HG02571 (cell line): ENCODE measurements at regions not wholly inside any gene's neighbourhood (a gene's known extent, or its start where the extent isn't known, plus 50 kb on each side); places are given as distances from the start of the nearest gene placed in this dataset.

Experiments
- ATAC-seq: cut with Tn5 transposase; IDR thresholded peaks from one replicate; pipeline ENCODE4 v1.9.1; 2021; ENCODE audit warnings: mild to moderate bottlenecking, moderate library complexity; ENCODE audit not compliant: unreplicated experiment

- ATAC-seq = no peak
These were observed 120.3 kb upstream of the SOX5 start for GRCh38 chr12:24069532-24070395.

GRCh38 chr12:24066865-24067264 lies 117.4 kb upstream of the SOX5 start:
- no peak for ATAC-seq

- no peak for ATAC-seq
These were observed 116.6 kb upstream of the SOX5 start for GRCh38 chr12:24066097-24066496.

DNA sequence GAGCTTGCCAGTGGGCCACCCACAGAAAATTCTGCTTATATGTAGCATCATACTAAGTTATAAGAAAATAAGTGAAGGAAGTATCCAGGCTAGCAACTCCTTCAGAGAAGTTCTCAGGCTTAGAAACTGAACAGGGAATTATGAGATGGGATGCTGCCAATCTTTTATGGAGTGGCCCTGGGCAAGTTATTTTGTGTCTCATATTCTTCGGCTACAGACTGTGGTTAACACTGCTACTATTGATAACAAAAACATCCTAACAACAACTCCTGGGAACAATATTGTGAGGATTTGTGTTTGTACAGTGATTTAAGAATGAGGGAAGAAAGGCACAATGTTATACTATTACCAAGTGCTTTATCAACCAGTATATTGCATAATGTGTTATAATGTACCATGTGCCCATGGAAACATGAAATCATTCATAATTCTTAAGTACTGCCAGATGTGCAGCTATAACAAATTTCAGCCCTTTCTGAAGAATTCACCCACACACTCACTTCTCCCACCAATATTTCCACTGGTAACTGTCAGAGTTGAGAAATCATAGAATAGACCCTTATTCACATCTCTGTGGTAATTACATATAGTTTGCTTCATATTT lies 113.3 kb upstream of the SOX5 start:
- no peak for ATAC-seq

DNA sequence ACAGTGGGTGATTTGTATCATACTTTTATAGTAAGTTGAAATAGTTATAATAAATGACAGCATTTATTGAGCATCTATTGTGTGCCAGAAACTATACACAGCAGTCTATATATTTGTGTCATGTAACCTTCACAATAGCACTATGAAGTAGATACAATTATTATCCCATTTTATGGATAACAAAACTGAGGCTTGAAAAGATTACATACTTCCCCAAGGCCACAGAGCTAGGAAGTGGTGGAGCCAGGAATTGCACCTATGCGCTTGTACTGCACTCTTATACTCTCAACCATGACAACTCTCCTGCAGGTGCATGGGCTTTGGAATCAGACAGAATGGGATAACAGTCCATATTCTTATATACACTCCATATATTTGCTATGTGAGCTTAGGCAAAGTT lies 110.6 kb upstream of the SOX5 start:
- no peak for ATAC-seq

DNA sequence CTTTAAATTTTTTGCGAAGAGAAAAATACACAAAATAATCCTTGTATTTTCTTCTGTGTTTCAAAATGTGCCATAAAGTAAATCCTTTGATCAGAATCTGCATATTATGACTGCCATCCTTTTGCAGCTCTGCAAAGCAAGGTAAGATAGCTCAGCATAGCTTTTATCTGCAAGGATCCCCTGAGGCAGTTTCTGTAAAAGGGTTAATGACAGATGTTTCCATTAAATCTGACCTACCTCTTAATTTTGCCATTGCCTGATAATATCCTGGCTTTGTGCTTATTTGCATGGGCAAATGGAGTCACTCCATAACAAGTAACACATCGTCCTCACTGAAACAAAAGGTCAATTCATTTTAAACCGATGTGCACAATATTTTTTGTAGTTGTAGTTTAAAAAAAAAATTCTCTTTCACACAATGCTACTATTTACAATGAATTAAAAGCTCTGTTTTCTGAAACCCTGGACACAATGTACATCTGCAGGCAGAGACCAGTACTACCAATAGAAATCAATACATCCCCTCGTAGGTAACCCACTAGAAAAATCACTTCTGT lies 108.5 kb upstream of the SOX5 start:
- no peak for ATAC-seq

DNA sequence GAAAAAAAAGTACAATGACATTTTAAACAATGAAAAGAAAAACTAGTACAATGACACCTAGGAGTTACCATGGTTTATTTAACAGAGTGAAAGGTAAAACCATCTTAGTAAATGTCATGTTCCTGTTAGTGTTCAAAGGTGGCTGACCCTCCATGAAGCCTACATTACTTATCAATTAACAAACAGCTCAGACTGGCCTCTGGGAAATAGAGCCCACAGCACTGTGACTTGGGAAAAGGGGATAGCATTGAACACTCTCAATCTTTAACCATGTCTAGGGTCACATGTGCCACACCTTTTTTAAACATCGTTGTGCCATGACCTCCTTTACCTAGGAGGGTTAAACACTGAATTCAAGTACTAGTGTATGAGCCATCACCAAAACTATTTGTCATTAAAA lies 106.3 kb upstream of the SOX5 start:
- no peak for ATAC-seq

GRCh38 chr12:24054416-24054815 lies 104.9 kb upstream of the SOX5 start:
- no peak for ATAC-seq

GRCh38 chr12:24049728-24050127 lies 100.3 kb upstream of the SOX5 start:
- no peak for ATAC-seq

DNA sequence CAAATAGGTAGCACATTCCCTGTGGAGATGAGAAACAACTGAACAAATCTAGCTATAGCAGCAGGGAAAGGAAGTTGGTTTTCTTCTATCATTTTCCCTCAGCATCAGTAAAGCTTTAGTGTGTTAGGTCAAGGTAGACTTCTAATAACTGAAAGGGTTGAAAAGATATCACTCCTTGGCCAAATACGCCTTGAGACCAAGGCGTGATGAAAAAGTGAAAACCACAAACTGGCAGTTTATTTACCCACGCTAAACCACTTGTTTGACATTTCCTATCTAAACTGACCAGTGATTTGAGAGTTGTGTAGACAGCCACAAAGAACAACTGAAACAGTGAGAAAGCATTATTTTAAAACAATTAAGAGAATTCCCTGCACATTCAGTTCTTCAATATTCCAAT lies 99.6 kb upstream of the SOX5 start:
- ATAC-seq = no peak

DNA sequence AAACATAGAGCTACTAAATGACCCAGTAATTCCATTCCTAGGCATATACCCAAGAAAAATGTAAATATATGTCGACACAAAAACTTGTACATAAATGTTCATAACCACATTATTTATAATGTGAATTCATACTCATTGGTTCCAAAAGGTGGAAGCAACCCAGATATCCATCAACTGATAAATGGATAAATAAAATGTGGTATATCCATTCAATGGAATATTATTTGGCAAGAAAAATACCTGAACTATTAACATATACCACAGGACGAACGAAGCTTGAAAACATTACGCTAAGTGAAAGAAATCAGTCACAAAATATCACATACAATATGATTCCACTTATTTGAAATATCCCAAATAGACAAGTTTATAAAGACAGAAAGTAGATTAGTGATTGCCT lies 99.0 kb upstream of the SOX5 start:
- no peak for ATAC-seq

- ATAC-seq = no peak
These were observed 97.9 kb upstream of the SOX5 start for GRCh38 chr12:24047326-24047725.

DNA sequence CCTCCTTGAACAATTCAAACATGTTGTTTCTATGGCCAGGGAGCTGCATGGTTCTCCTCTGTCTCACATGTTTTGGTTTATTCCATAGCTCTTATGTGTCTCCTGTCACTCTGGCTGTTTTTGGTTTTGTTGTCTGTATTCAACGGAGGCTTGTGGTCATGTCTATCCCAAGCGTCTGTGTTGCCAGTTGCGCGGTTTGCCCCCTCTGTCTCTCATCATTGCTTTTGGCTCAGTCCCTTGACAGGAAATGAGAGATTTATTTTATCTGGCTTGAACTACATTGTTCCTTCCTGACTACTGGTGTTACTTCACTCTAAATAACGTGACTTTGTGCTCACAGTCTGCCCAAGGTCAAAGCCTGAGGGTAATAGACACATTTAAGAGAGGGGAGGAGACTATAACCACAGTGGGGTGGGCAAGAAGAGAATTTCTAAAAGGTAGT lies 96.4 kb upstream of the SOX5 start:
- ATAC-seq = no peak

GRCh38 chr12:24044941-24045703 lies 95.7 kb upstream of the SOX5 start:
- no peak for ATAC-seq

DNA sequence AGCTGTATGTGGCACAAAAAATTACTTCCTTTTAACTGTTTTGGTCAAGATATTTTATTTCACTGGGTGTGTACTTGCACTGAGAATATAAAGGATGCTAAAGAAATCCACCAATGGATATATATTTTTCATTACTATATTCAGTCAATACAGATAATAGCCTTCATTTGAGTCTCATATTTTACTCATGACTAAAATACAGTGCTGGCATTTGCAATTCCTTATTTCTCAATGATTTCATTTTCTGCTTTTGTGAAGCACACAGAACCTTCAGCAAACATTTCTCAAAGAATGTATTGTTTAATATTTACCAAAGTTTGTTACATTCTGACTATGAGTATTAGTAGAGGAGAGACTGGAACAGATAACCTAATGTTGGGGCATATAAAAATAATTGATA lies 93.2 kb upstream of the SOX5 start:
- ATAC-seq = no peak

DNA sequence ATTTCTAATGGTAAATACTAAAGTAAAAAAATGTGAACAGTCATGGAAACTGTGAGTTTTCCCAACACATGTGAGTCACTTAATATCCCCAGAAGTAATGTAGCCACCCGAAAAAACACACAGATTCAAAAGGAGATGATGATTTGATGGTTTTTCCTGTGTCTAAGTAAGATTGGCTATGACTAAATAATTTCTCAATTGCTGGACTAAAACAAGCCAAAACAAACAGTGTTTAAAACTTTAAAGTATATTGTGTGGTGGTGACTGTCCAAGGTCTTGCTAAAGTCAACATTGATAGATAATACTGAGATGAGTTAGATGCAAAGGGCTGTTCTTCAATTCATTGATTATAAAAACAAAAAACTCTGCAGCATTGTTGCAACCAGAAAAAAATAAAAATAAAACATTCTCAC lies 89.6 kb upstream of the SOX5 start:
- ATAC-seq = no peak

- no peak for ATAC-seq
These were observed 88.9 kb upstream of the SOX5 start for GRCh38 chr12:24038211-24038997.

- ATAC-seq = no peak
These were observed 87.2 kb upstream of the SOX5 start for GRCh38 chr12:24036438-24037216.

DNA sequence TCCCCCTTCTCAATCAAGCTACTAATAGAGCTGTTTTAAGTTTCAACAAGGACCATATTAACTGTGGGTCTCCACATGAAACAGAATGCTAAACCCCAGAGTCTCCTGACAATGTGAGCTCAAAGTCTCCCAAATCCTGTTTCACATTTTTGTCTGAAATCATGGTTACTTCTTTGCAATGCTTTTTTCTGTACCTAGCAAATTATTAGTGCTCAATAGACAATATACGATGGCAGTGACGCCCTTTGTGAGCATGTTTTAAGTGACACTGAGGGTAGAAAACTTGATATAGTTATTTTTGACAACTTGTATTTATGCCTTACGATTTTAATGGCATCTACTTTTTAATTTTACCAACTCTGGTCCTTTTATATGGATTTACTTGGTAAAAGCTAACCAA lies 85.4 kb upstream of the SOX5 start:
- ATAC-seq = no peak

- no peak for ATAC-seq
These were observed 84.7 kb upstream of the SOX5 start for GRCh38 chr12:24034160-24034559.
